Tibial nerve (tissue), 4 donors: ENCODE measurements at regions not wholly inside any gene's neighbourhood (a gene's known extent, or its start where the extent isn't known, plus 50 kb on each side); places are given as distances from the start of the nearest gene placed in this dataset.

Experiments
- DNase-seq, 2 donors: peaks; one replicate each; pipeline ENCODE4 v3.0.0-alpha.2; 2019; ENCODE audit warnings: low spot score in 2 of 2
- H3K27ac ChIP-seq, 4 donors: fragments of 200-600 bp; sonication (generic) in 3 of 4; one replicate each; pipeline ENCODE4 v1.5.1; 2017 to 2019; ENCODE audit warnings: mild to moderate bottlenecking in 1 of 4
- H3K27me3 ChIP-seq, 2 donors: fragments of 200-600 bp; sonication (generic) in 1 of 2; one replicate each; pipeline versions ENCODE4 v1.5.1 to v1.6.0; 2017 to 2019
- H3K36me3 ChIP-seq, 3 donors: fragments of 200-600 bp; sonication (generic); one replicate each; pipeline ENCODE4 v1.5.1; 2018 to 2019
- H3K4me1 ChIP-seq, 4 donors: fragments of 200-600 bp; sonication (generic) in 3 of 4; one replicate each; pipeline ENCODE4 v1.5.1; 2017 to 2019
- H3K4me3 ChIP-seq, 4 donors: fragments of 200-600 bp; sonication (generic) in 3 of 4; one replicate each; pipeline ENCODE4 v1.5.1; 2017 to 2019; ENCODE audit warnings: mild to moderate bottlenecking in 1 of 4, moderate library complexity in 1 of 4
- H3K9me3 ChIP-seq, 4 donors: fragments of 200-600 bp; sonication (generic) in 3 of 4; one replicate each; pipeline ENCODE4 v1.5.1; 2017 to 2019
- EP300 ChIP-seq, 2 donors: sonication (generic); formaldehyde crosslinking; IDR thresholded peaks; one replicate each; pipeline ENCODE4 v1.6.1; 2017; ENCODE audit warnings: antibody characterized with exemption in 2 of 2, mild to moderate bottlenecking in 1 of 2
- POLR2A ChIP-seq, 2 donors: fragments of 450-650 bp; IDR thresholded peaks; one replicate each; pipeline ENCODE4 v1.6.1; 2017; ENCODE audit warnings: antibody characterized with exemption in 2 of 2, mild to moderate bottlenecking in 2 of 2, moderate library complexity in 2 of 2
- WGBS, 2 donors: methylation state at CpG; one replicate each; pipeline ENCODE4 v1.1.5; 2018; 5-methylcytosine and 5-hydroxymethylcytosine counted together
- TF ChIP-seq, protein P1 (sequence below), 5 experiments: fragments of 200-600 bp in 3 of 5; fragments of 450-650 bp in 2 of 5; sonication (generic) in 3 of 5; IDR thresholded peaks; one replicate each; pipeline ENCODE4 v1.5.1; 2016 to 2019; ENCODE audit warnings: antibody characterized with exemption in 5 of 5, mild to moderate bottlenecking in 3 of 5, moderate library complexity in 2 of 5

DNA sequence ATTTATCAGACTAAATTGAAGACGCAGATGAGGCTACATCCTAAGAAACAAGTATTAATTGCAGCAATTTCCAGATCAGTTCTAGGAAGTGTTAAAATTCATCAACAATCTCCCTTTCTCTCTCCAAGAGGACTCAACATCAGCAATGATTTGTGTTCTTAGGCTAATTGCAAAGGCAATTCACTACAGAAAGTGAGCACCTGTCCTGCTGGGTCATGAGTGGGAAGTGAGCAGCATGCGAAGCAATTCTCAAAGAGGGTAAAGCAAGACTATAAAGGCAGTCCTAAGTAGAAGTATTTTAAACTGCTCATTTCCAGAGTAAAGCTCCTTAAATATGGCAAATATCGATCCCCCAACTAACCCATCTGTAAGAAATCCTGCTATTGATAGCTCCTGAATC, 1191.0 kb upstream of the ALCAM start:
- no peaks in the 10 kb centered on the region for H3K9me3 ChIP-seq
- H3K27ac ChIP-seq, result no peak overlapping the region
- no peaks in the 10 kb centered on the region for H3K4me1 ChIP-seq
- no peak overlapping the region for H3K4me3 ChIP-seq
- WGBS, 2 donors, result 81 to 94% methylated on average over 3 of the region's 3 CpGs
- no peak for DNase-seq
- H3K36me3 ChIP-seq, result no peaks in the 10 kb centered on the region
- TF ChIP-seq, protein P1, sequence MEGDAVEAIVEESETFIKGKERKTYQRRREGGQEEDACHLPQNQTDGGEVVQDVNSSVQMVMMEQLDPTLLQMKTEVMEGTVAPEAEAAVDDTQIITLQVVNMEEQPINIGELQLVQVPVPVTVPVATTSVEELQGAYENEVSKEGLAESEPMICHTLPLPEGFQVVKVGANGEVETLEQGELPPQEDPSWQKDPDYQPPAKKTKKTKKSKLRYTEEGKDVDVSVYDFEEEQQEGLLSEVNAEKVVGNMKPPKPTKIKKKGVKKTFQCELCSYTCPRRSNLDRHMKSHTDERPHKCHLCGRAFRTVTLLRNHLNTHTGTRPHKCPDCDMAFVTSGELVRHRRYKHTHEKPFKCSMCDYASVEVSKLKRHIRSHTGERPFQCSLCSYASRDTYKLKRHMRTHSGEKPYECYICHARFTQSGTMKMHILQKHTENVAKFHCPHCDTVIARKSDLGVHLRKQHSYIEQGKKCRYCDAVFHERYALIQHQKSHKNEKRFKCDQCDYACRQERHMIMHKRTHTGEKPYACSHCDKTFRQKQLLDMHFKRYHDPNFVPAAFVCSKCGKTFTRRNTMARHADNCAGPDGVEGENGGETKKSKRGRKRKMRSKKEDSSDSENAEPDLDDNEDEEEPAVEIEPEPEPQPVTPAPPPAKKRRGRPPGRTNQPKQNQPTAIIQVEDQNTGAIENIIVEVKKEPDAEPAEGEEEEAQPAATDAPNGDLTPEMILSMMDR (IDR thresholded peaks at IDR 0.05), result no peak
- TF ChIP-seq POLR2A (IDR thresholded peaks at IDR 0.05) (no peak), EP300 (IDR thresholded peaks at IDR 0.05) (no peak)
- H3K27me3 ChIP-seq, result no peaks in the 10 kb centered on the region

DNA sequence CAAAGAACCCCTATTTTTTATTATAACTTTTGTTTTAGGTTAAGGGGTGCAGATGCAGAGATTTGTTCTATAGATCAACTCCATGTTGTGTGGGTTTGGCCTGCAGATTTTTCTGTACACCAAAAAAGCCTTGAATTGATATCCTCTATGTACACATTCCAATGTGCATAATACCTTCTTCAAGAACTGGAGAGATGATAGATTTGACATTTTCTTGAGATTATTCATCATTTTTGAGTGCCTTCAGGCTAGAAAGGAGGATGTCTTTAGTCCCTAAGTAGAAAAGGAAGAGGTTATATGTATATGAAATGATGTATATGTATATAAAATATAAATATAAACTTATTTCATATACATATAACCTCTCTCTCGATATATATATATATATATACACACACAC, 1190.0 kb upstream of the ALCAM start:
- Histone ChIP-seq H3K36me3 (no peaks in the 10 kb centered on the region), H3K27ac (no peak overlapping the region), H3K4me3 (no peak overlapping the region), H3K9me3 (no peaks in the 10 kb centered on the region), H3K4me1 (no peaks in the 10 kb centered on the region), H3K27me3 (no peaks in the 10 kb centered on the region)
- WGBS, 2 donors, result 74 to 92% methylated on average over 1 of the region's 1 CpG
- TF ChIP-seq POLR2A (IDR thresholded peaks at IDR 0.05), result no peak
- TF ChIP-seq EP300 (IDR thresholded peaks at IDR 0.05), result no peak
- TF ChIP-seq, protein P1 (IDR thresholded peaks at IDR 0.05), result no peak
- DNase-seq, result no peak

DNA sequence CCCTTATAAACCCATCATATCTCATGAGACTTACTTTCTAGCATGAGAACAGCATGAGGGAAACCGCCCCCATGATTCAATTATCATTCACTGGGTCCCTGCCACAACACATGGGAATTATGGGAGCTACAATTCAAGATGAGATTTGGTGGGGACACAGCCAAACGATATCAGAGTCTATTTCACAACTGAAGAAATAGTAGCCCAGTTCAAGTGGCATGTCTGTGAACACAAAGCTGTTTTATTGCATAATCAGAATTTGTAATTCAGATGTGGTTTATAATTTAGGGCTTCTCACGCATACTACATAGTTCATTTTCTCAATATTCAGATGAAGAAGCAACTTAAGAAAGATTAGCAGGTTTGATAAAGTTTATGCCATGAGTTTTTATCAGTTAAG, 1188.0 kb upstream of the ALCAM start:
- Histone ChIP-seq H3K36me3 (no peaks in the 10 kb centered on the region), H3K9me3 (no peaks in the 10 kb centered on the region), H3K27ac (no peak overlapping the region), H3K27me3 (no peaks in the 10 kb centered on the region), H3K4me1 (no peaks in the 10 kb centered on the region), H3K4me3 (no peak overlapping the region)
- no peak for DNase-seq
- WGBS, 2 donors, result 66 to 67% methylated on average over 3 of the region's 3 CpGs
- TF ChIP-seq, protein P1 (IDR thresholded peaks at IDR 0.05), result no peak
- no peak for TF ChIP-seq POLR2A (IDR thresholded peaks at IDR 0.05)
- no peak for TF ChIP-seq EP300 (IDR thresholded peaks at IDR 0.05)

DNA sequence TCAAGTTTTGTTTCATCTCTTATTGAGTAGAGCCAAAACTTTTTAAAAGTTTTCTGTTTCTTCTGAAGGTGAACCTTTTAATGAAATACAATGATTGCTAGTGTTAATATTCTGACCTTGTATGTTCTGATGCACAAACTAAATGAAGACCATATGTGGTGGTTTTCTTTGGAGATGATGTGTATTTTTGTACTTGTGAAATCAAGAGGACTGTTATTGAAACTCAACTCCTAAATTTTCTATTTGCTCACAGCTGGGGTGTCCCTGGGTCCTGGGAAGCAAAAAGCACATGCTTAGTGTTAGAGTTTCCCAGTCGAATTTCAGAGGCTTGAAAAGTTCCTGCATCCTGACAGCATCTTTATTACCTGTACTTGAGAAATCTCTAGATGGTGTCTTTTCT, 1185.8 kb upstream of the ALCAM start:
- H3K27ac ChIP-seq, result no peak overlapping the region
- no peaks in the 10 kb centered on the region for H3K27me3 ChIP-seq
- TF ChIP-seq, protein P1 (IDR thresholded peaks at IDR 0.05), result no peak
- TF ChIP-seq EP300 (IDR thresholded peaks at IDR 0.05) (no peak), POLR2A (IDR thresholded peaks at IDR 0.05) (no peak)
- H3K36me3 ChIP-seq, result no peaks in the 10 kb centered on the region
- DNase-seq, result no peak
- no peak overlapping the region for H3K4me3 ChIP-seq
- WGBS, 2 donors, result 29 to 41% methylated on average over 1 of the region's 1 CpG
- no peaks in the 10 kb centered on the region for H3K4me1 ChIP-seq
- no peaks in the 10 kb centered on the region for H3K9me3 ChIP-seq

DNA sequence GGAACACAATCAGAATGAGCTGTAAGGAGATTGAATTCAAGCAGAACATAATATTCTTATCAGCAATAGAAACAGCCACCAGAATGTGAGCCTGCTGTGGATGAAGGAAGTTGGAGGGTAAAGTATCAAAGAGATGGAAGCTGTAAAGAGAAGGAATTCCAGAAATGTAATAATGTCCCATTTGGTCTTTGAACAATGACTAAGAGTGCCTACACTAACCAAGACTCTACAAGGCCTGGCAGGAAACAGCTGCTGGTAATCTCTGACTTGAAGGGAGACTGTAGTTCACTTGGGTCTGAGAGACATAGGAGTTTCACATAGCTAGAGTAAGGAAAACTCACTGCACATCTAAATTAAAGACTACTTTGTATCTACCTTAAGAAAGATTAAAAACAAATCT, 1176.0 kb upstream of the ALCAM start:
- TF ChIP-seq EP300 (IDR thresholded peaks at IDR 0.05), result no peak
- TF ChIP-seq, protein P1 (IDR thresholded peaks at IDR 0.05), result no peak
- TF ChIP-seq POLR2A (IDR thresholded peaks at IDR 0.05), result no peak

More for the DNA sequence above, 1176.0 kb upstream of the ALCAM start:
- no peaks in the 10 kb centered on the region for H3K9me3 ChIP-seq
- DNase-seq, result no peak
- no peaks in the 10 kb centered on the region for H3K36me3 ChIP-seq
- H3K4me3 ChIP-seq, result no peak overlapping the region
- no peaks in the 10 kb centered on the region for H3K27me3 ChIP-seq
- no peaks in the 10 kb centered on the region for H3K4me1 ChIP-seq
- no peak overlapping the region for H3K27ac ChIP-seq
